ENCODE measurements at regions not wholly inside any gene's neighbourhood (a gene's known extent, or its start where the extent isn't known, plus 50 kb on each side); places are given as distances from the start of the nearest gene placed in this dataset.

DNA sequence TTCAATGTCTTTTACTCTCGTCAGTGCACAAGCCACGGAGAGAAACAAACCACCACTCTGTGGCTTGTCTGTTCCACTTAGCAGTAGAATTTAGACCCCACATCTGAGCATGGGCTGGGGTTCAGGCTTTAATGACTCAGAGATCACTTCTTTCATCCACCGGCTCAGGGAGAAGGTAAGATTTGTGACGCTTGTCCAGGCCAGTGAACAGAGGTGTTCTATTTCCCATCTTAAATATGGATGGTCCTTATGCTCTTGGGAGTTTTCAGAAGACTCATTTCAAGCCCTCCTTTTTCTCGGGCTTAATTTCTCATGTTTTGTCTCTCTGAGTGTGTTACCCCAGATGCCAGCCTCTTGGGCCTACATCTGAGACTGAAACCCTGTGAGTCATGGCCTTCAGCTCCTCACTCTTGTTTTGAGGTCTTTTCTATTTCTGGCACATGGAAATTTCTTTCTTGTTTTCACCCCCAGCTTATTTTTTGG, 127.4 kb upstream of the SFRP2 start:
- no peak for TF ChIP-seq POLR2A (IDR thresholded peaks at IDR 0.05)
- TF ChIP-seq, protein P1, sequence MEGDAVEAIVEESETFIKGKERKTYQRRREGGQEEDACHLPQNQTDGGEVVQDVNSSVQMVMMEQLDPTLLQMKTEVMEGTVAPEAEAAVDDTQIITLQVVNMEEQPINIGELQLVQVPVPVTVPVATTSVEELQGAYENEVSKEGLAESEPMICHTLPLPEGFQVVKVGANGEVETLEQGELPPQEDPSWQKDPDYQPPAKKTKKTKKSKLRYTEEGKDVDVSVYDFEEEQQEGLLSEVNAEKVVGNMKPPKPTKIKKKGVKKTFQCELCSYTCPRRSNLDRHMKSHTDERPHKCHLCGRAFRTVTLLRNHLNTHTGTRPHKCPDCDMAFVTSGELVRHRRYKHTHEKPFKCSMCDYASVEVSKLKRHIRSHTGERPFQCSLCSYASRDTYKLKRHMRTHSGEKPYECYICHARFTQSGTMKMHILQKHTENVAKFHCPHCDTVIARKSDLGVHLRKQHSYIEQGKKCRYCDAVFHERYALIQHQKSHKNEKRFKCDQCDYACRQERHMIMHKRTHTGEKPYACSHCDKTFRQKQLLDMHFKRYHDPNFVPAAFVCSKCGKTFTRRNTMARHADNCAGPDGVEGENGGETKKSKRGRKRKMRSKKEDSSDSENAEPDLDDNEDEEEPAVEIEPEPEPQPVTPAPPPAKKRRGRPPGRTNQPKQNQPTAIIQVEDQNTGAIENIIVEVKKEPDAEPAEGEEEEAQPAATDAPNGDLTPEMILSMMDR (IDR thresholded peaks at IDR 0.05): no peak
